ENCODE measurements at regions not wholly inside any gene's neighbourhood (a gene's known extent, or its start where the extent isn't known, plus 50 kb on each side); places are given as distances from the start of the nearest gene placed in this dataset.
"Not testable (repeated sequence)": the region's sequence is repeated elsewhere in the genome, so short reads cannot be mapped to it uniquely, and the experiment has no call there.

GRCh38 chr2:75432761-75433361 is 127.9 kb downstream of the EVA1A start:
- TF ChIP-seq CTCF (IDR thresholded peaks at IDR 0.05; ENCODE audit: insufficient read depth, low read depth, low read length, missing control alignments): no peak
- peak; percentile 93 for DNase-seq (ENCODE audit: low read depth)
- H3K4me3 ChIP-seq (ENCODE audit: low read depth, low read length): peak overlapping the region; percentile 46

GRCh38 chr2:75431763-75432162 is 129.0 kb downstream of the EVA1A start:
- peak; percentile 79 for DNase-seq (ENCODE audit: low read depth)
- H3K4me3 ChIP-seq (ENCODE audit: low read depth, low read length): peak overlapping the region; percentile 46; the same call in 1 of the 2 replicates
- TF ChIP-seq CTCF (IDR thresholded peaks at IDR 0.05; ENCODE audit: insufficient read depth, low read depth, low read length, missing control alignments): no peak

GRCh38 chr2:75431276-75431675 is 129.5 kb downstream of the EVA1A start:
- DNase-seq (ENCODE audit: low read depth): peak; percentile 53
- no peak for TF ChIP-seq CTCF (IDR thresholded peaks at IDR 0.05; ENCODE audit: insufficient read depth, low read depth, low read length, missing control alignments)
- H3K4me3 ChIP-seq (ENCODE audit: low read depth, low read length): no peak overlapping the region; the same call in 1 of the 2 replicates

GRCh38 chr2:75430449-75430848 is 130.3 kb downstream of the EVA1A start:
- not testable (repeated sequence) for DNase-seq (ENCODE audit: low read depth); H3K4me3 ChIP-seq (ENCODE audit: low read depth, low read length)

GRCh38 chr2:75428646-75429443 is 131.9 kb downstream of the EVA1A start:
- DNase-seq (ENCODE audit: low read depth): peak; percentile 60
- peak overlapping the region; percentile 38 for H3K4me3 ChIP-seq (ENCODE audit: low read depth, low read length)
- TF ChIP-seq CTCF (IDR thresholded peaks at IDR 0.05; ENCODE audit: insufficient read depth, low read depth, low read length, missing control alignments): no peak

GRCh38 chr2:75428060-75428459 is 132.7 kb downstream of the EVA1A start:
- DNase-seq (ENCODE audit: low read depth): no peak
- H3K4me3 ChIP-seq (ENCODE audit: low read depth, low read length): no peak overlapping the region

More at GRCh38 chr2:75428060-75428459, 132.7 kb downstream of the EVA1A start:
- TF ChIP-seq CTCF (IDR thresholded peaks at IDR 0.05; ENCODE audit: insufficient read depth, low read depth, low read length, missing control alignments): no peak
